ENCODE measurements at regions not wholly inside any gene's neighbourhood (a gene's known extent, or its start where the extent isn't known, plus 50 kb on each side); places are given as distances from the start of the nearest gene placed in this dataset.
"Not testable (repeated sequence)": the region's sequence is repeated elsewhere in the genome, so short reads cannot be mapped to it uniquely, and the experiment has no call there.

DNA sequence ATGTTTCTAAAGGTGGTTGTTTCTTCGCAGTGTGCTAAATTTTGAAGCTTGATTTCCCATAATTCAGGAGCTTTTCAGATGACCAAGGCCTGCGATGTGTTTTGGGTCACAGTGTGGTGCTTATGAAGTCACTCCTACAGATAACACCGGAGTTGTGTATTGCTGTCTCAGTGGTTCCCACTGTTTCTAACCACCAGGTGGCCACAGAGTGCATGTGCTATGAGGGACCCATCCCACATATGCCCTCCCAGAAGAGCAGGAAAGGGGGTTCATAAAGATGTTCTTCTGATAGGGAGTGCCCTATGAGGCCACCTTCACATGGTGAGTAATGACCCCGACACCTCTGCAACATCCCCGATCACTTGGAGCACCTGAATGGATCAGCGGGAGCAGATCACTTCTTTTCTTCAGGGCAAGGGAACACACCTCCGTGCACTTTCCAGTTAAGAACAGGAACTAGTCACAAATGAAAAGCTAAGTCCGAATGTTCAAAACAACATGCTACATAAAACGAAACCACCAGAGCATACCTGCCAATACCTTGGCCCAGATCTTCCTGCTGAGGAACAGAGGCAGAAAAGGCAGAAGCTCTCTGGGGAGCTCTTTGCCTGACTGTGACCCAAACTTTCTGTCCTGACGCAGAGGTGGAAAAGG is 262.1 kb downstream of the FAM72C start:
- not testable (repeated sequence) for H3K27ac ChIP-seq
- TF ChIP-seq, protein P1, sequence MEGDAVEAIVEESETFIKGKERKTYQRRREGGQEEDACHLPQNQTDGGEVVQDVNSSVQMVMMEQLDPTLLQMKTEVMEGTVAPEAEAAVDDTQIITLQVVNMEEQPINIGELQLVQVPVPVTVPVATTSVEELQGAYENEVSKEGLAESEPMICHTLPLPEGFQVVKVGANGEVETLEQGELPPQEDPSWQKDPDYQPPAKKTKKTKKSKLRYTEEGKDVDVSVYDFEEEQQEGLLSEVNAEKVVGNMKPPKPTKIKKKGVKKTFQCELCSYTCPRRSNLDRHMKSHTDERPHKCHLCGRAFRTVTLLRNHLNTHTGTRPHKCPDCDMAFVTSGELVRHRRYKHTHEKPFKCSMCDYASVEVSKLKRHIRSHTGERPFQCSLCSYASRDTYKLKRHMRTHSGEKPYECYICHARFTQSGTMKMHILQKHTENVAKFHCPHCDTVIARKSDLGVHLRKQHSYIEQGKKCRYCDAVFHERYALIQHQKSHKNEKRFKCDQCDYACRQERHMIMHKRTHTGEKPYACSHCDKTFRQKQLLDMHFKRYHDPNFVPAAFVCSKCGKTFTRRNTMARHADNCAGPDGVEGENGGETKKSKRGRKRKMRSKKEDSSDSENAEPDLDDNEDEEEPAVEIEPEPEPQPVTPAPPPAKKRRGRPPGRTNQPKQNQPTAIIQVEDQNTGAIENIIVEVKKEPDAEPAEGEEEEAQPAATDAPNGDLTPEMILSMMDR (conservative IDR thresholded peaks at IDR 0.05) = peak; percentile 74

DNA sequence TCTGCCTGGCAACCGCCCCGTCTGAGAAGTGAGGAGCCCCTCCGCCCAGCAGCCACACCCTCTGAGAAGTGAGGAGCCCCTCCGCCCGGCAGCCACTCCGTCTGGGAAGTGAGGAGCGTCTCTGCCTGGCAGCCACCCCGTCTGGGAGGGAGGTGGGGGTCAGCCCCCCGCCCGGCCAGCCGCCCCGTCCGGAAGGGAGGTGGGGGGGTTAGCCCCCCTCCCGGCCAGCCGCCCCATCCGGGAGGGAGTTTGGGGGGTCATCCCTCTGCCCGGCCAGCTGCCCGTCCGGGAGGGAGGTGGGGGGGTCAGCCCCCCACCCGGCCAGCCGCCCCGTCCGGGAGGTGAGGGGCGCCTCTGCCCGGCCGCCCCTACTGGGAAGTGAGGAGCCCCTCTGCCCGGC is 269.0 kb downstream of the FAM72C start:
- not testable (repeated sequence) for H3K27ac ChIP-seq

DNA sequence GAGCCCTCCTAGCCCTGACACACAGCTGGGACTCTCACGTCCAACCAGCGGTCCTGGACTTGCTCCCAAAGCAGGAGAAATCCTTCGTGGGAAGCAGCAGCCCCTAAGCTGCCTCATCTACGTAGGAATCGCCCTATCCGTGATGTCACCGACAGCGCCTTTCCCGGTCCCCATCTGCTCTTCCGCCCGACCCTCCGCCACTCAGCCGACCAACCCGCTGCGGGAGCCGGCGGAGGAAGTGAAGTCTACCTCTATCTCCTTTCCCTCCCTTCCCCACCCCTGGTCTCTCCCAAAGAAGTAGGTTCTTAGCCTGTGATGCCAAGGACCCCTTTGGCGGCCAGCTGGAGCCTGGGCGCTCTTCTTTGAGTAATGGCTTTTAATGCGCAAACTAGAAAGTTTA is 272.1 kb downstream of the FAM72C start:
- H3K27ac ChIP-seq = no peak overlapping the region
- TF ChIP-seq ZFX (IDR thresholded peaks at IDR 0.05) = no peak
- TF ChIP-seq, protein P1 (conservative IDR thresholded peaks at IDR 0.05) = no peak

DNA sequence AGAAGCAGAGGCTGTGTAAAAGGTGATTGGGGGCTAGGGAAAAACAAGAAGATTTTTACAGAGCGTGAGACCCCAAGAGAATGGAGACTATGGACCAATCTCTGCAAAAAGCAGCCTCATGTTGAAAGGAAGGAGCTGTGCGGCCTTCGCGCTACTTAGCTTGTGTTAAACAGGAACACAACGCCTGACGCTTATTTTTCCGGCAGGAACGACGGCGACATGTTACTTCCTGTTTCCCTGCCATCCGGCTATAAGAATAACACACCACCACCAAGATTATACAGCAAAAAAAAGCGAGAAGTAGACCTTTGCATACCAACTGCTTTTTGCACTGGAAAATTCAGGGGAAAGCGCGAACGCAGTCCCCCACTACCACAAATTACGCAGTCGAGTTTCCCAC is 272.7 kb downstream of the FAM72C start:
- no peak for TF ChIP-seq ZFX (IDR thresholded peaks at IDR 0.05)
- TF ChIP-seq, protein P1 (conservative IDR thresholded peaks at IDR 0.05) = no peak
- no peak overlapping the region for H3K27ac ChIP-seq

DNA sequence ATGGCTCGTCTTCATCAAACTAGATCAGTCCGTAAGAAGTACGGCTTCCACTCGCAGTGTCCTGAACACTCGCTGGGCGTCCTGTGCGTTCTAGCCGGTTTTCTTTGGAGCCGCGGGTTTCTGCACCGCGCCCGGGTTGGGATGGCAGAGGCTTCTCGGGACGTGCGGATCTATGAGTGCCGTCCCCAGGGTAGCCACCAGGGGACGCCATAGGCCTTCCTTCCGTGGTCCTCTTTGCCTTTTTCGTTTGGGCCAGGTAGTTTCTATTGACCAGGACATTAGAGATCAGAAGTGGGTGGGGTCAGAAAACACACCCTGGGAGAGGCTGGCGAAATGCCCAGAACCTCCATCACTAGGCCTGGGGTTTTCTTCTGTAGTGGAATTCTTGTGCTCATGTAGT is 273.8 kb downstream of the FAM72C start:
- TF ChIP-seq, protein P1 (conservative IDR thresholded peaks at IDR 0.05) = peak; percentile 98
- TF ChIP-seq ZFX (IDR thresholded peaks at IDR 0.05) = no peak
- no peak overlapping the region for H3K27ac ChIP-seq

DNA sequence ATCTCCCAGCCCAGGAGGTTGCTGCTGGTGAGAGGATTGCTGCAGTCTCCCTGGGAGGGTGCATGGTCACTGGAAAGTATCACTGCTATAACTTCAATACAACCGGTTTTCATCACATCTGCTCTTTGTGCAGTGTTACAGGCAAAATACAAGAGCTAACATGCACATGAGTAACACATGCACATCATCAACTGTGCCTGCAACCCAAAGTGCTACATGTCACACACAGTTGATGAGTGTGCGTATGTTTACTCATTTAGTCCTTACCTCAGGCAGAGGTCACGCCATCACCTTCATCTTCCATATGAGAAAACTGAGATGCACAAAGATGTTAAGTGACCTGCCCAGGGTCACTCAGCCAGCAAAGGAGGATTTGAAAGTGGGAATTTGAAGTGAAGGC is 277.7 kb downstream of the FAM72C start:
- no peak overlapping the region for H3K27ac ChIP-seq
- TF ChIP-seq, protein P1 (conservative IDR thresholded peaks at IDR 0.05) = no peak

DNA sequence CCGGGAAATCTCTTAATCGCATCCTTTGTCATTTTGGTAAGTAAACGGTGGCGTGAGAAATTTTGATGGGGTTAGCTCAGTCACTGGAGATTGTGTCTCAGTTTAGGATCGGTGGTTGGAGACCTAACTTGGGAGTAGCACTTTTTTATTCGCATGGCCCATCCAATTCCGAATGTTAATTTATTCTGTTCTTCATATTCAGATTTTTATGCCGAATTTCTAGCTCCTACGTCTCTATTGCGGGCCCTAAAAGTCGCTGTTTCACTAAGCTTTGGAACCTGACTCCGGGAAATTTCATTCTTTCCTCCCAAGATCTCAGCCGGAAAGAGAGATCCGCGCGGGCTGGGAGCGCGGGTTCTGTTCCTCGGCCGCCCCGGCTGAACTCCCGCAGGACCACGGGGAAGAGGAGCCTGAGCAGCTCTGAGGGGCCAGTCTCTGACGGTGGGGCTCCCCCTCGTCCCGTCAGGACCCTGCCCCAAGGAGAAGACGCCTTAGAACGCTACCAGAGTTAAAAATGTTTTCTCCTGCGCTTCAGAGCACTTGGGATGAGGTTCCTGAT is 279.7 kb downstream of the FAM72C start:
- H3K27ac ChIP-seq = no peak overlapping the region
- no peak for TF ChIP-seq ZFX (IDR thresholded peaks at IDR 0.05)
- TF ChIP-seq, protein P1 (conservative IDR thresholded peaks at IDR 0.05) = no peak

DNA sequence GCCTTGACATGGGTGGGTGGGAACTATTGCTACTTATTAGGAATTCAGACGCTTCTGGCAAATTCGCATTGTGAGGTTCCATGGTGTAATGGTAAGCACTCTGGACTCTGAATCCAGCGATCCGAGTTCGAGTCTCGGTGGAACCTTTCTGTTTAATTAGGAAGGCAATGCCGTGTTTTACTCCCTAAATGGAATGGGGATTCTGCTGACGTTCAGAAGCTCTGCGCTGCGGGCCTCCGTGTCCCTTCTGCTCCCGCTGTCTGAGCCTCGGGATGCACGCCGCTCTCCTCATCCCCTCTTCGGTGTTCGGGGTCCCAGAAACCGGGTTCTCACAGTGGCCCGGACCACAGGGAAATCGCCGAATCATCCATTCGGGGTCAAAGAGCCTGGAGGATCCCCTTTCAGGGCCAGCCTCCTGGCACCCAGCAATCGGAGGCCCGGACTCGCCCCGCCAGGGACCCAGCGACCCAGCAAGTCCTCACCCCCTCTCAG is 280.3 kb downstream of the FAM72C start:
- H3K27ac ChIP-seq = no peak overlapping the region
- no peak for TF ChIP-seq ZFX (IDR thresholded peaks at IDR 0.05)
- TF ChIP-seq, protein P1 (conservative IDR thresholded peaks at IDR 0.05) = no peak
